GM18907 (cell line): ENCODE measurements at regions not wholly inside any gene's neighbourhood (a gene's known extent, or its start where the extent isn't known, plus 50 kb on each side); places are given as distances from the start of the nearest gene placed in this dataset.
"Not testable (repeated sequence)": the region's sequence is repeated elsewhere in the genome, so short reads cannot be mapped to it uniquely, and the experiment has no call there.

ENCODE experiments used
- ATAC-seq: cut with Tn5 transposase; IDR thresholded peaks from one replicate; pipeline ENCODE4 v1.9.1; 2021; ENCODE audit warnings: mild to moderate bottlenecking, moderate library complexity; ENCODE audit not compliant: unreplicated experiment

GRCh38 chr1:157330177-157330576 lies 192.0 kb upstream of the ETV3 start:
- not testable (repeated sequence) for ATAC-seq

- not testable (repeated sequence) for ATAC-seq
Measured at GRCh38 chr1:157328120-157328519, 189.9 kb upstream of the ETV3 start.

- ATAC-seq, result no peak
Measured at GRCh38 chr1:157326173-157326859, 188.1 kb upstream of the ETV3 start.

GRCh38 chr1:157325220-157325619 lies 187.0 kb upstream of the ETV3 start:
- ATAC-seq, result no peak

GRCh38 chr1:157321972-157322371 lies 183.8 kb upstream of the ETV3 start:
- ATAC-seq, result not testable (repeated sequence)

GRCh38 chr1:157319567-157319966 lies 181.4 kb upstream of the ETV3 start:
- no peak for ATAC-seq

- not testable (repeated sequence) for ATAC-seq
Measured at GRCh38 chr1:157317229-157317628, 179.0 kb upstream of the ETV3 start.

GRCh38 chr1:157315544-157315943 lies 177.3 kb upstream of the ETV3 start:
- ATAC-seq, result no peak

GRCh38 chr1:157314408-157314807 lies 176.2 kb upstream of the ETV3 start:
- ATAC-seq, result no peak

- no peak for ATAC-seq
Measured at GRCh38 chr1:157313240-157313807, 175.1 kb upstream of the ETV3 start.

- ATAC-seq, result no peak
Measured at GRCh38 chr1:157312082-157312812, 174.1 kb upstream of the ETV3 start.

GRCh38 chr1:157311730-157312081 lies 173.5 kb upstream of the ETV3 start:
- no peak for ATAC-seq

GRCh38 chr1:157310805-157311729 lies 172.9 kb upstream of the ETV3 start:
- ATAC-seq, result peak; percentile 64

- no peak for ATAC-seq
Measured at GRCh38 chr1:157310401-157310800, 172.2 kb upstream of the ETV3 start.

GRCh38 chr1:157307491-157307890 lies 169.3 kb upstream of the ETV3 start:
- peak; percentile 79 for ATAC-seq

- ATAC-seq, result peak; percentile 10
Measured at GRCh38 chr1:157306896-157307295, 168.7 kb upstream of the ETV3 start.

GRCh38 chr1:157304271-157304670 lies 166.1 kb upstream of the ETV3 start:
- no peak for ATAC-seq

GRCh38 chr1:157302724-157303123 lies 164.5 kb upstream of the ETV3 start:
- no peak for ATAC-seq

GRCh38 chr1:157302199-157302497 lies 164.0 kb upstream of the ETV3 start:
- ATAC-seq, result no peak

- no peak for ATAC-seq
Measured at GRCh38 chr1:157301477-157302198, 163.4 kb upstream of the ETV3 start.
